IMR-90 (cell line): ENCODE measurements at regions not wholly inside any gene's neighbourhood (a gene's known extent, or its start where the extent isn't known, plus 50 kb on each side); places are given as distances from the start of the nearest gene placed in this dataset.

Experiments used
- ATAC-seq: fragments of 200-7000 bp; cut with Tn5 transposase; 2 replicates; pipeline ENCODE4 v1.9.1; 2020; ENCODE audit warnings: low read depth, mild to moderate bottlenecking, moderate library complexity
- BruUV-seq: library from RNA; stranded (reverse); fragments of 400-500 nt; replicated peaks from 2 replicates; lab custom pipeline; 2021; lab: Mats Ljungman, UMichigan
- CTCF ChIA-PET: fragments of 300-600 bp; formaldehyde crosslinking; extraction: SDS; loops from one replicate; lab custom pipeline; 2021; ENCODE audit warnings: antibody characterized with exemption; lab: Yijun Ruan, JAX
- POLR2A ChIA-PET: fragments of 300-600 bp; sonication (Branson Sonifier 250); formaldehyde crosslinking; loops from one replicate; lab custom pipeline; 2022; ENCODE audit warnings: antibody characterized with exemption; ENCODE audit not compliant: unreplicated experiment; lab: Charles Lee
- DNase-seq: peaks from one replicate; pipeline ENCODE4 v3.0.0; 2013
- H2AFZ ChIP-seq: replicated peaks from 2 replicates; pipeline ENCODE3; 2013; ENCODE audit warnings: low read length, mild to moderate bottlenecking; ENCODE audit not compliant: poor library complexity
- H2AK5ac ChIP-seq: 2 replicates; pipeline ENCODE4 v1.6.1; 2013; ENCODE audit warnings: low read depth, low read length, inconsistent platforms
- H2AK9ac ChIP-seq: replicated peaks from 2 replicates; pipeline ENCODE3; 2013; ENCODE audit warnings: mild to moderate bottlenecking, low read depth, low read length, moderate library complexity; ENCODE audit not compliant: poor library complexity
- H2BK120ac ChIP-seq: 2 replicates; pipeline ENCODE4 v1.6.1; 2013; ENCODE audit warnings: low read depth, low read length, inconsistent platforms
- H2BK15ac ChIP-seq: 3 replicates; pipeline ENCODE4 v1.6.1; 2013; ENCODE audit warnings: low read depth, low read length, inconsistent platforms
- H2BK20ac ChIP-seq: 2 replicates; pipeline ENCODE4 v1.6.1; 2013; ENCODE audit warnings: low read depth, mild to moderate bottlenecking, inconsistent platforms, low read length, moderate library complexity
- H2BK5ac ChIP-seq: 2 replicates; pipeline ENCODE4 v1.6.1; 2013; ENCODE audit warnings: mild to moderate bottlenecking, low read depth, low read length, inconsistent platforms; ENCODE audit not compliant: poor library complexity, severe bottlenecking
- H3K14ac ChIP-seq: replicated peaks from 2 replicates; pipeline ENCODE4 v1.6.1; 2013; ENCODE audit warnings: low read depth, low read length, inconsistent platforms
- H3K18ac ChIP-seq: 2 replicates; pipeline ENCODE4 v1.6.1; 2013; ENCODE audit warnings: low read depth, low read length, control low read depth
- H3K23ac ChIP-seq: 2 replicates; pipeline ENCODE4 v1.6.1; 2013; ENCODE audit warnings: low read depth, low read length, inconsistent platforms
- H3K27ac ChIP-seq: 2 replicates; pipeline ENCODE4 v1.5.1; 2013; ENCODE audit warnings: mild to moderate bottlenecking, control low read depth, low read length; ENCODE audit not compliant: insufficient read depth
- H3K27me3 ChIP-seq: 2 replicates; pipeline ENCODE4 v1.6.1; 2013; ENCODE audit warnings: low read length; ENCODE audit not compliant: control insufficient read depth, insufficient read depth
- H3K36me3 ChIP-seq: 2 replicates; pipeline ENCODE4 v1.6.1; 2013; ENCODE audit warnings: low read length, mixed read lengths; ENCODE audit not compliant: control insufficient read depth, insufficient read depth
- H3K4ac ChIP-seq: 2 replicates; pipeline ENCODE4 v1.6.1; 2013; ENCODE audit warnings: low read depth, low read length, inconsistent platforms
- H3K4me1 ChIP-seq: 2 replicates; pipeline ENCODE4 v1.6.1; 2013; ENCODE audit warnings: low read length, mixed read lengths; ENCODE audit not compliant: control insufficient read depth, insufficient read depth
- H3K4me2 ChIP-seq: 2 replicates; pipeline ENCODE4 v1.6.1; 2013; ENCODE audit warnings: low read depth, mild to moderate bottlenecking, control low read depth, low read length, moderate library complexity
- H3K4me3 ChIP-seq: 2 replicates; pipeline ENCODE4 v1.5.1; 2013; ENCODE audit warnings: low read depth, mild to moderate bottlenecking, control low read depth, low read length, moderate library complexity; ENCODE audit not compliant: insufficient read depth
- H3K56ac ChIP-seq: 2 replicates; pipeline ENCODE4 v1.6.1; 2013; ENCODE audit warnings: low read length, inconsistent platforms; ENCODE audit not compliant: insufficient read depth; ENCODE audit errors: extremely low read depth
- H3K79me1 ChIP-seq, 2 experiments: 2 replicates each; pipeline ENCODE4 v1.6.1; 2013; ENCODE audit warnings: low read length in 2 of 2, inconsistent platforms in 1 of 2, low read depth in 1 of 2
- H3K9ac ChIP-seq: 2 replicates; pipeline ENCODE4 v1.6.1; 2013; ENCODE audit warnings: low read depth, low read length, control low read depth
- H3K9me1 ChIP-seq: 2 replicates; pipeline ENCODE4 v1.6.1; 2013; ENCODE audit warnings: low read length, inconsistent platforms; ENCODE audit not compliant: insufficient read depth
- H3K9me3 ChIP-seq: 2 replicates; pipeline ENCODE4 v1.6.1; 2013; ENCODE audit warnings: low read length; ENCODE audit not compliant: control insufficient read depth, insufficient read depth
- H4K20me1 ChIP-seq: 2 replicates; pipeline ENCODE4 v1.6.1; 2013; ENCODE audit warnings: low read length, inconsistent platforms; ENCODE audit not compliant: insufficient read depth
- H4K5ac ChIP-seq: 2 replicates; pipeline ENCODE4 v1.6.1; 2013; ENCODE audit warnings: mild to moderate bottlenecking, low read depth, low read length, control low read depth
- H4K8ac ChIP-seq, 2 experiments: 2 replicates each; pipeline ENCODE4 v1.6.1; 2013; ENCODE audit warnings: low read depth in 2 of 2, low read length in 2 of 2, control low read depth in 1 of 2, inconsistent platforms in 1 of 2
- H4K91ac ChIP-seq: 2 replicates; pipeline ENCODE4 v1.6.1; 2013; ENCODE audit warnings: low read depth, low read length, inconsistent platforms; ENCODE audit not compliant: insufficient read depth
- BHLHE40 ChIP-seq: fragments of 150-350 bp; IDR thresholded peaks from 2 replicates; pipeline ENCODE4 v1.6.1; 2016; ENCODE audit warnings: mild to moderate bottlenecking, low read depth, low read length
- CEBPB ChIP-seq: IDR thresholded peaks from 2 replicates; pipeline ENCODE4 v1.6.1; 2012; ENCODE audit warnings: low read depth, low read length, improper control_type of control experiment
- CHD1 ChIP-seq: IDR thresholded peaks from 2 replicates; pipeline ENCODE4 v1.6.1; 2012; ENCODE audit warnings: low read depth, low read length, improper control_type of control experiment
- FOS ChIP-seq: fragments of 150-350 bp; IDR thresholded peaks from 2 replicates; pipeline ENCODE4 v1.6.1; 2016; ENCODE audit warnings: low read depth, low read length
- MAFK ChIP-seq: IDR thresholded peaks from 2 replicates; pipeline ENCODE4 v1.6.1; 2012; ENCODE audit warnings: low read depth, low read length, improper control_type of control experiment
- MAZ ChIP-seq: IDR thresholded peaks from 2 replicates; pipeline ENCODE4 v1.6.1; 2012; ENCODE audit warnings: low read depth, mild to moderate bottlenecking, low read length, improper control_type of control experiment, moderate library complexity, borderline replicate concordance
- MXI1 ChIP-seq: IDR thresholded peaks from 2 replicates; pipeline ENCODE4 v1.6.1; 2012; ENCODE audit warnings: low read depth, mild to moderate bottlenecking, low read length, moderate library complexity, borderline replicate concordance
- NFE2L2 ChIP-seq: fragments of 150-350 bp; IDR thresholded peaks from 2 replicates; pipeline ENCODE4 v1.6.1; 2016; ENCODE audit warnings: low read depth, mild to moderate bottlenecking, low read length
- POLR2A ChIP-seq: IDR thresholded peaks from 2 replicates; pipeline ENCODE4 v1.6.1; 2012; ENCODE audit warnings: mild to moderate bottlenecking, low read depth, low read length
- RAD21 ChIP-seq: IDR thresholded peaks from 2 replicates; pipeline ENCODE4 v1.6.1; 2012; ENCODE audit warnings: low read length, improper control_type of control experiment
- RCOR1 ChIP-seq: IDR thresholded peaks from 2 replicates; pipeline ENCODE4 v1.6.1; 2012; ENCODE audit warnings: mild to moderate bottlenecking, low read length, improper control_type of control experiment; ENCODE audit not compliant: insufficient replicate concordance
- RFX5 ChIP-seq: IDR thresholded peaks from 2 replicates; pipeline ENCODE4 v1.8.0; 2012; ENCODE audit warnings: low read depth, mild to moderate bottlenecking, low read length, moderate library complexity
- SMC3 ChIP-seq: fragments of 150-350 bp; IDR thresholded peaks from 2 replicates; pipeline ENCODE4 v1.6.1; 2016; ENCODE audit warnings: low read depth, mild to moderate bottlenecking, antibody characterized with exemption, low read length, moderate library complexity
- WGBS, 2 experiments: methylation state at CpG; one replicate each; pipeline versions ENCODE4 v1.1.5 to v1.1.7; 2013; ENCODE audit warnings: missing lambda C conversion rate in 2 of 2; ENCODE audit not compliant: insufficient read length in 1 of 2; ENCODE audit errors: extremely low coverage in 2 of 2; 5-methylcytosine and 5-hydroxymethylcytosine counted together
- dilution Hi-C: fragments of 300-500 bp; cut with HindIII; formaldehyde crosslinking; loops from one replicate; pipeline ENCODE4 v1.14.3; 2018; ENCODE audit warnings: low sequenced_read_pairs; ENCODE audit not compliant: unreplicated experiment
- in situ Hi-C: fragments of 300-500 bp; cut with MboI; formaldehyde crosslinking; loops from 3 replicates; pipeline ENCODE4 v1.14.3; 2019; ENCODE audit warnings: low sequenced_read_pairs, inconsistent platforms, mixed read lengths
- intact Hi-C: fragments of 100-400 bp; cut with micrococcal nuclease; formaldehyde crosslinking; loops from 2 replicates; pipeline ENCODE4 v1.10.0; 2022
- TF ChIP-seq, protein P1 (sequence below): fragments of 150-350 bp; IDR thresholded peaks from 2 replicates; pipeline ENCODE4 v1.6.1; 2016; ENCODE audit warnings: low read depth, mild to moderate bottlenecking, low read length, moderate library complexity, borderline replicate concordance
- TF ChIP-seq, protein P2 (sequence below): conservative IDR thresholded peaks from 2 replicates; pipeline ENCODE4 v1.5.1; 2012; ENCODE audit warnings: mild to moderate bottlenecking, low read depth, low read length, improper control_type of control experiment
- TF ChIP-seq, protein P3 (sequence below): fragments of 150-350 bp; IDR thresholded peaks from 2 replicates; pipeline ENCODE4 v1.6.1; 2017; ENCODE audit warnings: mild to moderate bottlenecking, antibody characterized with exemption, low read length, low read depth

DNA sequence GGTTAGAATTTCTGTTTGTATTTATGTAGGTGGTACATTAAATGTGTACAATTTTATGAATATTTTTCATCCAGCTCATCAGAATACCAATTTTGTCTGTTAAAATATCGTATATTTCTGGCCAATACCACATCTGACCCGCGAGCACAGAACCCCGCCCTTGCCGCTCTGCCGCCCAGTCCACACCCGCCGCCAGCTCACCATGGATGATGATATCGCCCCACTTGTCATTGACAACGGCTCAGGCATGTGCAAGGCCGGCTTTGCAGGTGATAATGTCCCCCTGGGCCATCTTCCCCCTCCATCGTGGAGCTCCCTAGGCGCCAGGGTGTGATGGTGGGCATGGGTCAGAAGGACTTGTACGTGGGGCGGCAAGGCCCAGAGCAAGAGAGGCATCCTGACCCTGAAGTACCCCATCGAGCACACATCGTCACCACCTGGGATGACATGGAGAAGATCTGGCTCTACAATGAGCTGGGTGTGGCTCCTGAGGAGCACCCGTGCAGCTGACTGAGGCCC is 153.2 kb downstream of the CAVIN4 start:
- DNase-seq (no peak), ATAC-seq (no peak)
- Histone ChIP-seq H4K91ac (no peak overlapping the region), H2BK5ac (no peak overlapping the region), H3K4me3 (no peak overlapping the region), H2BK20ac (no peak overlapping the region), H3K27me3 (no peaks in the 10 kb centered on the region), H3K36me3 (no peaks in the 10 kb centered on the region), H3K56ac (no peak overlapping the region), H3K9ac (no peak overlapping the region), H3K4me1 (no peaks in the 10 kb centered on the region), H3K9me1 (no peaks in the 10 kb centered on the region), H3K18ac (no peak overlapping the region), H3K9me3 (no peaks in the 10 kb centered on the region; the same call in 1 of the 2 replicates), H3K23ac (no peak overlapping the region), H2AK5ac (no peak overlapping the region), H4K20me1 (no peaks in the 10 kb centered on the region), H2BK15ac (no peak overlapping the region), H4K8ac (no peak overlapping the region), H3K14ac (no peak overlapping the region), H3K27ac (no peak overlapping the region), H3K4me2 (no peak overlapping the region), H2AK9ac (no peak overlapping the region), H2BK120ac (no peak overlapping the region), H4K5ac (no peak overlapping the region), H3K79me1 (no peaks in the 10 kb centered on the region), H2AFZ (no peak overlapping the region), H3K4ac (no peak overlapping the region)
- POLR2A ChIA-PET = no interaction called here
- TF ChIP-seq MAFK = no peak
- no peak for TF ChIP-seq FOS
- TF ChIP-seq, protein P1, sequence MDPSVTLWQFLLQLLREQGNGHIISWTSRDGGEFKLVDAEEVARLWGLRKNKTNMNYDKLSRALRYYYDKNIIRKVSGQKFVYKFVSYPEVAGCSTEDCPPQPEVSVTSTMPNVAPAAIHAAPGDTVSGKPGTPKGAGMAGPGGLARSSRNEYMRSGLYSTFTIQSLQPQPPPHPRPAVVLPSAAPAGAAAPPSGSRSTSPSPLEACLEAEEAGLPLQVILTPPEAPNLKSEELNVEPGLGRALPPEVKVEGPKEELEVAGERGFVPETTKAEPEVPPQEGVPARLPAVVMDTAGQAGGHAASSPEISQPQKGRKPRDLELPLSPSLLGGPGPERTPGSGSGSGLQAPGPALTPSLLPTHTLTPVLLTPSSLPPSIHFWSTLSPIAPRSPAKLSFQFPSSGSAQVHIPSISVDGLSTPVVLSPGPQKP = no peak
- no peak for TF ChIP-seq CHD1
- TF ChIP-seq NFE2L2 = no peak
- no peak for TF ChIP-seq RAD21
- TF ChIP-seq RFX5 = no peak
- TF ChIP-seq, protein P2, sequence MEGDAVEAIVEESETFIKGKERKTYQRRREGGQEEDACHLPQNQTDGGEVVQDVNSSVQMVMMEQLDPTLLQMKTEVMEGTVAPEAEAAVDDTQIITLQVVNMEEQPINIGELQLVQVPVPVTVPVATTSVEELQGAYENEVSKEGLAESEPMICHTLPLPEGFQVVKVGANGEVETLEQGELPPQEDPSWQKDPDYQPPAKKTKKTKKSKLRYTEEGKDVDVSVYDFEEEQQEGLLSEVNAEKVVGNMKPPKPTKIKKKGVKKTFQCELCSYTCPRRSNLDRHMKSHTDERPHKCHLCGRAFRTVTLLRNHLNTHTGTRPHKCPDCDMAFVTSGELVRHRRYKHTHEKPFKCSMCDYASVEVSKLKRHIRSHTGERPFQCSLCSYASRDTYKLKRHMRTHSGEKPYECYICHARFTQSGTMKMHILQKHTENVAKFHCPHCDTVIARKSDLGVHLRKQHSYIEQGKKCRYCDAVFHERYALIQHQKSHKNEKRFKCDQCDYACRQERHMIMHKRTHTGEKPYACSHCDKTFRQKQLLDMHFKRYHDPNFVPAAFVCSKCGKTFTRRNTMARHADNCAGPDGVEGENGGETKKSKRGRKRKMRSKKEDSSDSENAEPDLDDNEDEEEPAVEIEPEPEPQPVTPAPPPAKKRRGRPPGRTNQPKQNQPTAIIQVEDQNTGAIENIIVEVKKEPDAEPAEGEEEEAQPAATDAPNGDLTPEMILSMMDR = no peak
- TF ChIP-seq MXI1 = no peak
- no peak for TF ChIP-seq CEBPB
- TF ChIP-seq, protein P3, sequence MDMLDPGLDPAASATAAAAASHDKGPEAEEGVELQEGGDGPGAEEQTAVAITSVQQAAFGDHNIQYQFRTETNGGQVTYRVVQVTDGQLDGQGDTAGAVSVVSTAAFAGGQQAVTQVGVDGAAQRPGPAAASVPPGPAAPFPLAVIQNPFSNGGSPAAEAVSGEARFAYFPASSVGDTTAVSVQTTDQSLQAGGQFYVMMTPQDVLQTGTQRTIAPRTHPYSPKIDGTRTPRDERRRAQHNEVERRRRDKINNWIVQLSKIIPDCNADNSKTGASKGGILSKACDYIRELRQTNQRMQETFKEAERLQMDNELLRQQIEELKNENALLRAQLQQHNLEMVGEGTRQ = no peak
- no peak for TF ChIP-seq RCOR1
- TF ChIP-seq BHLHE40 = no peak
- no peak for TF ChIP-seq POLR2A
- no peak for TF ChIP-seq SMC3
- TF ChIP-seq MAZ = no peak
- in situ Hi-C loops = no loop called here
- BruUV-seq = no TSS peak
- dilution Hi-C loops = no loop called here
- intact Hi-C loops = no loop called here
- CTCF ChIA-PET = interaction anchor here (0.6 to 0.8 kb wide), 2 partner anchors 105 to 583 kb away, joined by 3 to 4 read pairs; no protein-coding TSS in a partner anchor
- whole genome bisulfite sequencing, 2 experiments = 81% methylated on average over 8 of the region's 18 CpGs; no CpG with 5 or more reads in 1 of the 2 experiments
